Thoracic aorta (tissue), 2 donors: ENCODE measurements at regions not wholly inside any gene's neighbourhood (a gene's known extent, or its start where the extent isn't known, plus 50 kb on each side); places are given as distances from the start of the nearest gene placed in this dataset.

Experiments used
- ATAC-seq: fragments of 150-250 bp; one replicate; pipeline ENCODE4 v1.8.0; 2017; ENCODE audit warnings: low read depth; ENCODE audit not compliant: insufficient number of reproducible peaks, low FRiP score
- DNase-seq: peaks from one replicate; pipeline ENCODE4 v3.0.0-alpha.2; 2020; ENCODE audit warnings: low spot score
- H3K27ac ChIP-seq, 2 donors: fragments of 200-600 bp; sonication (generic); 1 replicate in 1 of 2; 2 replicates in 1 of 2; pipeline ENCODE4 v1.5.1; 2016; ENCODE audit warnings: mild to moderate bottlenecking in 2 of 2, moderate library complexity in 2 of 2
- H3K27me3 ChIP-seq: fragments of 200-600 bp; sonication (generic); replicated peaks from 2 replicates; pipeline ENCODE4 v1.6.0; 2016; ENCODE audit warnings: mild to moderate bottlenecking; ENCODE audit not compliant: insufficient read depth
- H3K36me3 ChIP-seq: fragments of 200-600 bp; sonication (generic); one replicate; pipeline ENCODE4 v1.5.1; 2016
- H3K4me1 ChIP-seq, 2 donors: fragments of 200-600 bp; sonication (generic); 1 replicate in 1 of 2; 2 replicates in 1 of 2; pipeline versions ENCODE4 v1.5.1 to v1.6.0; 2016; ENCODE audit warnings: low read depth in 2 of 2, mild to moderate bottlenecking in 1 of 2; ENCODE audit not compliant: control insufficient read depth in 1 of 2
- H3K4me3 ChIP-seq: fragments of 200-600 bp; sonication (generic); 2 replicates; pipeline ENCODE4 v1.5.1; 2016; ENCODE audit warnings: mild to moderate bottlenecking
- H3K9me3 ChIP-seq: fragments of 200-600 bp; sonication (generic); 2 replicates; pipeline ENCODE4 v1.5.1; 2016
- TF ChIP-seq, protein P1 (sequence below): fragments of 200-600 bp; sonication (generic); IDR thresholded peaks from one replicate; pipeline ENCODE4 v1.5.1; 2019; ENCODE audit warnings: antibody characterized with exemption

DNA sequence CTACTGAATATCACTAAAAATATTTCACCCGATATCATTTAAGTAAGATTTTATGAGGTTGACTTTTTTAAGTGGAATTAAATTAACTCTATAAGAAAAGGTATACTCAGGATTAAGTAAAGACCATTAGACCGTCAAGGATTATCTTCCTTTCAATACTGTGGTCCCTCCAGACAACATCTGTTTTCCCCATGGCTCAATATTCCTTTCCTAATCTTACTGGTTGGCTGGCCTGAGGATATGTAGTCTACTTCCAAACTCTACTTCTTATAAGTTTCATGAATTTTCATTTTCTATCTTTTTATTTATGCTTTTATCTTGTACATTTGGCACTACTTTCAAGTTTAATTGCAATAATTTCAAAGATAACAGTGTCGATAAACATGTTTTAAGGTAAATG, 725.4 kb downstream of the PCDH7 start:
- TF ChIP-seq, protein P1, sequence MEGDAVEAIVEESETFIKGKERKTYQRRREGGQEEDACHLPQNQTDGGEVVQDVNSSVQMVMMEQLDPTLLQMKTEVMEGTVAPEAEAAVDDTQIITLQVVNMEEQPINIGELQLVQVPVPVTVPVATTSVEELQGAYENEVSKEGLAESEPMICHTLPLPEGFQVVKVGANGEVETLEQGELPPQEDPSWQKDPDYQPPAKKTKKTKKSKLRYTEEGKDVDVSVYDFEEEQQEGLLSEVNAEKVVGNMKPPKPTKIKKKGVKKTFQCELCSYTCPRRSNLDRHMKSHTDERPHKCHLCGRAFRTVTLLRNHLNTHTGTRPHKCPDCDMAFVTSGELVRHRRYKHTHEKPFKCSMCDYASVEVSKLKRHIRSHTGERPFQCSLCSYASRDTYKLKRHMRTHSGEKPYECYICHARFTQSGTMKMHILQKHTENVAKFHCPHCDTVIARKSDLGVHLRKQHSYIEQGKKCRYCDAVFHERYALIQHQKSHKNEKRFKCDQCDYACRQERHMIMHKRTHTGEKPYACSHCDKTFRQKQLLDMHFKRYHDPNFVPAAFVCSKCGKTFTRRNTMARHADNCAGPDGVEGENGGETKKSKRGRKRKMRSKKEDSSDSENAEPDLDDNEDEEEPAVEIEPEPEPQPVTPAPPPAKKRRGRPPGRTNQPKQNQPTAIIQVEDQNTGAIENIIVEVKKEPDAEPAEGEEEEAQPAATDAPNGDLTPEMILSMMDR = no peak
- Histone ChIP-seq H3K4me1 (no peaks in the 10 kb centered on the region), H3K27me3 (no peaks in the 10 kb centered on the region), H3K4me3 (no peak overlapping the region), H3K36me3 (no peaks in the 10 kb centered on the region), H3K27ac (no peak overlapping the region), H3K9me3 (no peaks in the 10 kb centered on the region)
- no peak for DNase-seq
- no peak for ATAC-seq

DNA sequence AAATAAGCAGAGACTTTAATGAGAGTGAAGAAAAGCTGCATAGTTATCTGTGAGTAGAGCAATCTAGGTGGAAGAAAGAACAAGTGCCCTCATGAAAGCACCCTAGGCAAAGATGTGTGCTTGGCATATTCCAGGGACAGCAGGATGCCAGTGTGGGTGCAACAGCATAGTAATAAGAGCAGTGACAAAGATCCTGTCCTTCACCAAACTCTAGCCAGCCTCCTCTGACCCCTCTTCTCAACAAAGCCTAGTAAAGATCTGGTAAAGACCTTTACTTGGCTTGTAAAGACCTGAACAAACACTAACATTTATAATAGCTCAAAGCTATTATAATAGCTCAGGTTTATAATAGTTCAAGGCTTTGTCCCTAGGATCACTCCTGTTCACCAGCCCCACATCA, 735.4 kb downstream of the PCDH7 start:
- DNase-seq = no peak
- H3K4me1 ChIP-seq = peaks cover 0 to 11% of the 10 kb centered on the region in 2 donors

DNA sequence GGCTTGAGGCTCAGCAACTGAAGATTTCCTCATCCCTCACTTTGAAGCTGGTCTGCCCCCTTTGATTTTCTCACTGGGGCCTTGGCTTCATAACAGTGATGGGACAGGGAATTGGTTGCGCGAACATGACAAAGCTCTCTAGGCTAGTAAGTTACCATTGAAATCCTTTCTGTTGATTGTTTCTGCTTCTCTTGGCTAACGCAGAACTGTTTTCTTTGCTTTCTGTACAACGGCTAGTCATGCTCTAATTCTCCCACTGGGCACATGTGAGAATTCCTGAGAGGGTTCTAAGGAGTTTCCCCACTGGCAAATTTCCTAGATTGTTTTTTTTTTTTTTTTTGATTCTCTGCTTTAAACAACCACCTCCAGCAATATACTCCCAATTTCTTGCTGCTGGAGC, 738.6 kb downstream of the PCDH7 start:
- Histone ChIP-seq H3K27me3 (no peaks in the 10 kb centered on the region), H3K4me3 (no peak overlapping the region), H3K27ac (no peak overlapping the region), H3K9me3 (no peaks in the 10 kb centered on the region), H3K4me1 (peaks cover 0 to 11% of the 10 kb centered on the region in 2 donors), H3K36me3 (no peaks in the 10 kb centered on the region)
- ATAC-seq (no peak), DNase-seq (no peak)
- TF ChIP-seq, protein P1 = no peak

More for the DNA sequence above, 735.4 kb downstream of the PCDH7 start:
- Histone ChIP-seq H3K27me3 (no peaks in the 10 kb centered on the region), H3K4me3 (no peak overlapping the region), H3K9me3 (no peaks in the 10 kb centered on the region), H3K36me3 (no peaks in the 10 kb centered on the region), H3K27ac (no peak overlapping the region)
- TF ChIP-seq, protein P1 = no peak
- ATAC-seq = no peak

DNA sequence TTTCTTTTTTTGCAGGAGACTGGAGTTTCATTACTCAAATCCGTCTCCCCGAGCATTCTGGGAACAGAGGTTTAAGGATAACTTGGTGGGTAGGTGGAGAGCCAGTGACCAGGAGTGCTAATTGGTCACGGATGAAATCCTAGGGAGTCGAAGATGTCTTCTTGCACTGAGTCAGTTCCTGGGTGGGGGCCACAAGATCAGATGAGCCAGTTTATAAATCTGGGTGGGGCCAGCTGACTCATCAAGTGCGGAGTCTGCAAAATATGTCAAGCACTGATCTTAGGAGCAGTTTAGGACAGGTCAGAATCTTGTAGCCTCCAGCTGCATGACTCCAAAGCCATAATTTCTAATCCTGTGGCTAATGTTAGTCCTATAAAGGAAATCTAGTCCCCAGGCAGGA, 741.3 kb downstream of the PCDH7 start:
- DNase-seq (no peak), ATAC-seq (no peak)
- H3K27ac ChIP-seq = no peak overlapping the region
- H3K27me3 ChIP-seq = no peaks in the 10 kb centered on the region
- no peak overlapping the region for H3K4me3 ChIP-seq
- no peaks in the 10 kb centered on the region for H3K36me3 ChIP-seq
- TF ChIP-seq, protein P1 = no peak
- no peaks in the 10 kb centered on the region for H3K9me3 ChIP-seq
- peaks cover 0 to 11% of the 10 kb centered on the region in 2 donors for H3K4me1 ChIP-seq

DNA sequence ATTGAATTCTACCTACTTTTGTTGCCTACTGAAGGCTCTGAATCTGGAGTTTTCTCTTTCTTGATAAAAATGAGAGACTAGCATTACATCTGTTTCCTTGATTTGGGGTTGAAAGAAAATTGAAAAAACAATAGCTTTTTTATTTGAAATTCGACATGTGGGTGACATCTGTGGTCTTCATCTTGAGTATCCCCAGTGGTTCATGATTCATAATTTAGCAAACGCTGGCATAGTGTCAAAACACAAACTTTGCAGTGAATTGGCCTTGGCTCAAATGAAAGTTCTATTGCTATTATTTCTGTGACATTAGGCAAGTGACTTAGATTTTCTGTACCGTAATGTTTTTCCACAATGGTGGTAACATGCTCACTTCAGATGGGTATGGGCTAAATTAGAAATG, 747.6 kb downstream of the PCDH7 start:
- TF ChIP-seq, protein P1 = no peak
- Histone ChIP-seq H3K4me3 (no peak overlapping the region), H3K4me1 (no peaks in the 10 kb centered on the region), H3K27me3 (no peaks in the 10 kb centered on the region), H3K36me3 (no peaks in the 10 kb centered on the region), H3K9me3 (no peaks in the 10 kb centered on the region), H3K27ac (no peak overlapping the region)
- no peak for ATAC-seq
- no peak for DNase-seq
